Thoracic aorta (tissue), 2 donors: ENCODE measurements at regions not wholly inside any gene's neighbourhood (a gene's known extent, or its start where the extent isn't known, plus 50 kb on each side); places are given as distances from the start of the nearest gene placed in this dataset.
"Not testable (repeated sequence)": the region's sequence is repeated elsewhere in the genome, so short reads cannot be mapped to it uniquely, and the experiment has no call there.

Experiments
- ATAC-seq: fragments of 150-250 bp; one replicate; pipeline ENCODE4 v1.8.0; 2017; ENCODE audit warnings: low read depth; ENCODE audit not compliant: insufficient number of reproducible peaks, low FRiP score
- DNase-seq: peaks from one replicate; pipeline ENCODE4 v3.0.0-alpha.2; 2020; ENCODE audit warnings: low spot score
- H3K27ac ChIP-seq, 2 donors: fragments of 200-600 bp; sonication (generic); 1 replicate in 1 of 2; 2 replicates in 1 of 2; pipeline ENCODE4 v1.5.1; 2016; ENCODE audit warnings: mild to moderate bottlenecking in 2 of 2, moderate library complexity in 2 of 2
- H3K27me3 ChIP-seq: fragments of 200-600 bp; sonication (generic); replicated peaks from 2 replicates; pipeline ENCODE4 v1.6.0; 2016; ENCODE audit warnings: mild to moderate bottlenecking; ENCODE audit not compliant: insufficient read depth
- H3K36me3 ChIP-seq: fragments of 200-600 bp; sonication (generic); one replicate; pipeline ENCODE4 v1.5.1; 2016
- H3K4me1 ChIP-seq, 2 donors: fragments of 200-600 bp; sonication (generic); 1 replicate in 1 of 2; 2 replicates in 1 of 2; pipeline versions ENCODE4 v1.5.1 to v1.6.0; 2016; ENCODE audit warnings: low read depth in 2 of 2, mild to moderate bottlenecking in 1 of 2; ENCODE audit not compliant: control insufficient read depth in 1 of 2
- H3K4me3 ChIP-seq: fragments of 200-600 bp; sonication (generic); 2 replicates; pipeline ENCODE4 v1.5.1; 2016; ENCODE audit warnings: mild to moderate bottlenecking
- H3K9me3 ChIP-seq: fragments of 200-600 bp; sonication (generic); 2 replicates; pipeline ENCODE4 v1.5.1; 2016
- CTCF ChIP-seq: fragments of 200-600 bp; sonication (generic); IDR thresholded peaks from one replicate; pipeline ENCODE4 v1.5.1; 2019; ENCODE audit warnings: antibody characterized with exemption

DNA sequence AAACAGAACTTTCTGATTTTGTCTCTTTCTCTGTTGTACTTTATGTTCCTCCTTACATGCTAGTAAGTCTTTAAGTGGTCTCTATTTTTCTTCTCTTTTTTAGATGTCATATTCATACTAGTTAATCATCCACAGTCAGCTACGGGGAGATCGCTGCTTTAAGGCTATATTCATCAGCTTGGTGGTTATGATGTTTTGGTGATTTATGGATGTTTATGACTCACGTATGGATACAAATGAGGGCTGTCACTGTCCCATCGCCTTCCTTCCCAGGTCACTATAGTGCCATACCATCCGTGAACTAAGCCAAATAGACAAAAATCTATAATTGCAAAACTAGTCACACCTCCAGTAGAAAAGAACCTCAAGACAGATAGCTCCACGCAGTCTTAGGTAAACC, 296.8 kb upstream of the AADAT start:
- Histone ChIP-seq H3K4me3 (no peak overlapping the region), H3K36me3 (no peaks in the 10 kb centered on the region), H3K9me3 (peaks cover 6% of the 10 kb centered on the region), H3K27ac (no peak overlapping the region), H3K4me1 (no peaks in the 10 kb centered on the region), H3K27me3 (no peaks in the 10 kb centered on the region)
- DNase-seq (no peak), ATAC-seq (no peak)
- TF ChIP-seq CTCF, result no peak

DNA sequence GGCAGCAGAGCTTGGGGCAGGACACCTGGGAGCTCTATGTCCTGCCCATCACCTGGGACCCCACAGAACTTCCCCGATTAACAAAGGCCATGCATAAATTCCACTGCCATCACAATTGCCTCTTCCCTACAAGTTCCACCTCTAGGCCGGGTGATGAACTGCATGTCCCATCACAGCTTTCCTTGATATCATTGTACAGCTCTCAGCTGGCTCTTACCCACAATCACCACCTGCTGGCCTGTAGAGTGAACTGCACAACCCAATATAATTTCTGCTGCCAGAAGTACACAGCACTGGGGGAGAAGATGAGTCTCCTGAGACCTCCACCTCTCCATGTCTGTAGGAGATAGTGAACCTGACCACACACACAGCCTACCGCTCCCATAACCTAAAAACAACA, 285.0 kb upstream of the AADAT start:
- peaks cover 9% of the 10 kb centered on the region for H3K9me3 ChIP-seq
- H3K27me3 ChIP-seq, result no peaks in the 10 kb centered on the region
- ATAC-seq (no peak), DNase-seq (no peak)
- no peak overlapping the region for H3K27ac ChIP-seq
- H3K4me1 ChIP-seq, result no peaks in the 10 kb centered on the region
- no peaks in the 10 kb centered on the region for H3K36me3 ChIP-seq
- H3K4me3 ChIP-seq, result no peak overlapping the region
- TF ChIP-seq CTCF, result no peak

DNA sequence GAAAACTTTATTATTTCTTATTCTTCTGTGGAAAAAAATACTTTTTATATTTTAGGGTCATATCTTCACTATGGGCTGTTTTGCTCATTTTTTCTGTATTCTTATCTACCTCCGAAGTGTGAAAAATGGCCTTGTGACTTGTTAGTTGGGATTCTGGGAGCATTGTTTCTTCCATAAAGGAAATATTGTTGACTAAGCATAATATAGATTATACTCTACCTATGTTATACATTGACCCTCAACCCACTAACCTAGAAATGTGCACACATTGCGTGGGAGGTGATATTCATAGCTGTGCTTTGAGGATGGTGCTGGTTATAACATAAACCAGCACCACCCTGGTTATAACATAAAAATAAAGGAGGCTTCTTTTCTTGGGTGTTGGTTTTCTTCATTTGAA, 259.2 kb upstream of the AADAT start:
- H3K4me3 ChIP-seq, result no peak overlapping the region
- no peaks in the 10 kb centered on the region for H3K27me3 ChIP-seq
- DNase-seq, result no peak
- no peak overlapping the region for H3K27ac ChIP-seq
- no peak for TF ChIP-seq CTCF
- no peaks in the 10 kb centered on the region for H3K9me3 ChIP-seq
- ATAC-seq, result no peak
- no peaks in the 10 kb centered on the region for H3K4me1 ChIP-seq
- H3K36me3 ChIP-seq, result no peaks in the 10 kb centered on the region

- not testable (repeated sequence) for DNase-seq, H3K4me1 ChIP-seq, H3K36me3 ChIP-seq, H3K4me3 ChIP-seq, H3K27me3 ChIP-seq, ATAC-seq, H3K27ac ChIP-seq, H3K9me3 ChIP-seq
Measured at GRCh38 chr4:170347191-170347590, 257.4 kb upstream of the AADAT start.

DNA sequence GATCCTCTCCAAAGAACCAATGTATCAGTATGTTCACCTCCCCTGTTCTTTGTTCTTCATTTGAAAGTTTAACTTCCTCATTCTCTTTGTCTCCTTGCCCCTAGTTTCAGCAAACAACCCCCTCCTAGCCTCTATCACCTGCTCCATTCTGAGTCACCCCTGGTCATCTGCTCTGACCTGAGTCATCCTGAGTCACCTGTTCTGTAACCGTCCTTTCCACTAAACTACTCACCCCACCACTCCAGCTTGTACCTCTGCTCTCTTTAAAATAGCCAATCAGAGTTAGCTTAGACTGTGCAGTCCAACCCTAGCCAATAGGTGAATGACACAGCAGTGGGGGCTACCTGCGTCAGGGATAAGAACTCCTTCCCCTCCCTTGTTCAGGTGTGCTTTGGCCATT, 249.8 kb upstream of the AADAT start:
- Histone ChIP-seq H3K27ac (no peak overlapping the region), H3K27me3 (no peaks in the 10 kb centered on the region)

More for the DNA sequence above, 249.8 kb upstream of the AADAT start:
- Histone ChIP-seq H3K9me3 (no peaks in the 10 kb centered on the region), H3K36me3 (no peaks in the 10 kb centered on the region), H3K4me3 (no peak overlapping the region), H3K4me1 (no peaks in the 10 kb centered on the region)
- ATAC-seq, result no peak
- no peak for DNase-seq
- no peak for TF ChIP-seq CTCF
